ENCODE measurements at regions not wholly inside any gene's neighbourhood (a gene's known extent, or its start where the extent isn't known, plus 50 kb on each side); places are given as distances from the start of the nearest gene placed in this dataset.
"Not testable (repeated sequence)": the region's sequence is repeated elsewhere in the genome, so short reads cannot be mapped to it uniquely, and the experiment has no call there.

DNA sequence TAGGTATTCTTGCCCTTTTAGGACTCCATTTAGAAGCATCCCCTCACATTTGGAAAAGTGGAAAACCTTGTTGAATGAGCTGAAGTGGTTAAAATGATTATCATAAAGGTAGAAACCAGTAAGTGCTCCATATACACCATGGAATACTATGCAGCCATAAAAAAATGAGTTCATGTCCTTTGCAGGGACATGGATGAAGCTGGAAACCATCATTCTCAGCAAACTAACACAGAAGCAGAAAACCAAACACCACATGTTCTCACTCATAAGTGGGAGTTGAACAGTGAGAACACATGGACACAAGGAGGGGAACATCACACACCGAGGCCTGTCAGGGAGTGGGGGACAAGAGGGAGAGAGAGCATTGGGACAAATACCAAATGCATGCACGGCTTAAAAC is 103.8 kb upstream of the GRK3 start:
- H3K27me3 ChIP-seq (ENCODE audit: control insufficient read depth in 2 of 2, insufficient read depth in 2 of 2, low read length in 2 of 2); dilution Hi-C loops (cut with MboI; ENCODE audit: extremely low pct_ligation_motif_present, low sequenced_read_pairs); H3K4me1 ChIP-seq (ENCODE audit: control insufficient read depth, extremely low read depth, insufficient read depth, low read length); H3K9ac ChIP-seq (replicated peaks; ENCODE audit: extremely low read depth, insufficient read depth, low read length); FAIRE-seq; H3K79me2 ChIP-seq (ENCODE audit: control insufficient read depth, insufficient read depth, low read length); H3K27ac ChIP-seq (ENCODE audit: insufficient read depth, low read depth, low read length); POLR2A ChIA-PET; H3K4me3 ChIP-seq (replicated peaks in 1 of 3; ENCODE audit: insufficient read depth in 1 of 3, low read depth in 1 of 3, low read length in 3 of 3); DNase-seq (ENCODE audit: low read depth, low spot score); BruUV-seq (replicated peaks); H3K9me1 ChIP-seq (replicated peaks; ENCODE audit: control insufficient read depth, extremely low read depth, insufficient read depth, low read length); H4K20me1 ChIP-seq (replicated peaks; ENCODE audit: control insufficient read depth, extremely low read depth, insufficient read depth, low read length); H2AFZ ChIP-seq (ENCODE audit: low read depth, low read length); H3K4me2 ChIP-seq (ENCODE audit: insufficient read depth, low read length); H3K9me3 ChIP-seq (replicated peaks; ENCODE audit: control insufficient read depth, insufficient read depth, low read length): not testable (repeated sequence)
- intact Hi-C loops (cut with micrococcal nuclease) = loop anchor here (5.0 kb wide), 1 partner anchor 107 kb away; no protein-coding TSS in a partner anchor
- CTCF ChIA-PET = interaction anchor here (2.3 to 6.5 kb wide), 2 partner anchors 312 to 317 kb away, joined by 34 to 159 read pairs; no protein-coding TSS in a partner anchor
- peaks cover 11 to 12% of the 10 kb centered on the region in 2 experiments for H3K36me3 ChIP-seq (ENCODE audit: control insufficient read depth in 2 of 2, extremely low read depth in 1 of 2, insufficient read depth in 2 of 2, low read length in 2 of 2)

- TF ChIP-seq GATA2 (IDR thresholded peaks at IDR 0.05; ENCODE audit: insufficient read depth, insufficient read length, low read depth, low read length) = no peak
- intact Hi-C loops (cut with micrococcal nuclease) = loop anchor here (5.0 kb wide), 1 partner anchor 106 kb away; no protein-coding TSS in a partner anchor
- Histone ChIP-seq H3K9me3 (replicated peaks; ENCODE audit: control insufficient read depth, insufficient read depth, low read length) (no peaks in the 10 kb centered on the region), H3K4me1 (ENCODE audit: control insufficient read depth, extremely low read depth, insufficient read depth, low read length) (no peaks in the 10 kb centered on the region), H3K4me2 (ENCODE audit: insufficient read depth, low read length) (no peak overlapping the region), H3K9me1 (replicated peaks; ENCODE audit: control insufficient read depth, extremely low read depth, insufficient read depth, low read length) (no peaks in the 10 kb centered on the region), H3K9ac (replicated peaks; ENCODE audit: extremely low read depth, insufficient read depth, low read length) (no peak overlapping the region), H3K4me3 (replicated peaks in 1 of 3; ENCODE audit: insufficient read depth in 1 of 3, low read depth in 1 of 3, low read length in 3 of 3) (no peak overlapping the region), H4K20me1 (replicated peaks; ENCODE audit: control insufficient read depth, extremely low read depth, insufficient read depth, low read length) (no peaks in the 10 kb centered on the region), H3K27ac (ENCODE audit: insufficient read depth, low read depth, low read length) (no peak overlapping the region), H3K79me2 (ENCODE audit: control insufficient read depth, insufficient read depth, low read length) (peaks cover 5% of the 10 kb centered on the region), H2AFZ (ENCODE audit: low read depth, low read length) (no peak overlapping the region), H3K27me3 (ENCODE audit: control insufficient read depth in 2 of 2, insufficient read depth in 2 of 2, low read length in 2 of 2) (no peaks in the 10 kb centered on the region), H3K36me3 (ENCODE audit: control insufficient read depth in 2 of 2, extremely low read depth in 1 of 2, insufficient read depth in 2 of 2, low read length in 2 of 2) (peaks cover 11 to 12% of the 10 kb centered on the region in 2 experiments)
- POLR2A ChIA-PET = interaction anchor here (0.6 kb wide), 1 partner anchor 42 kb away, joined by 5 read pairs; no protein-coding TSS in a partner anchor
- dilution Hi-C loops (cut with MboI; ENCODE audit: extremely low pct_ligation_motif_present, low sequenced_read_pairs) = no loop called here
- no TSS peak for BruUV-seq (replicated peaks)
- CTCF ChIA-PET = interaction anchor here (0.6 to 6.5 kb wide), 4 partner anchors 312 to 871 kb away, joined by 3 to 159 read pairs (median 19); no protein-coding TSS in a partner anchor
- no peak for DNase-seq (ENCODE audit: low read depth, low spot score)
- FAIRE-seq = no peak
Observed at GRCh38 chr22:25461301-25461700, 103.2 kb upstream of the GRK3 start.
